ENCODE measurements at regions not wholly inside any gene's neighbourhood (a gene's known extent, or its start where the extent isn't known, plus 50 kb on each side); places are given as distances from the start of the nearest gene placed in this dataset.

- no peak for TF ChIP-seq POLR2A (IDR thresholded peaks at IDR 0.05)
- TF ChIP-seq EP300 (IDR thresholded peaks at IDR 0.05): no peak
These were observed 57.3 kb upstream of the SMIM30 start for GRCh38 chr7:113175525-113176104.
